Breast epithelium (tissue), 4 donors: ENCODE measurements at regions not wholly inside any gene's neighbourhood (a gene's known extent, or its start where the extent isn't known, plus 50 kb on each side); places are given as distances from the start of the nearest gene placed in this dataset.

Source experiments
- DNase-seq, 2 donors: peaks; one replicate each; pipeline ENCODE4 v3.0.0-alpha.2; 2019; ENCODE audit warnings: low spot score in 2 of 2
- H3K27ac ChIP-seq, 2 donors: fragments of 200-600 bp; sonication (generic) in 1 of 2; one replicate each; pipeline ENCODE4 v1.5.1; 2016 to 2019; ENCODE audit warnings: mild to moderate bottlenecking in 1 of 2
- H3K27me3 ChIP-seq, 2 donors: fragments of 200-600 bp; sonication (generic) in 1 of 2; one replicate each; pipeline versions ENCODE4 v1.5.1 to v1.6.0; 2017 to 2019; ENCODE audit warnings: control low read depth in 1 of 2, mild to moderate bottlenecking in 1 of 2
- H3K36me3 ChIP-seq: fragments of 200-600 bp; one replicate; pipeline ENCODE4 v1.5.1; 2019
- H3K4me1 ChIP-seq, 2 donors: fragments of 200-600 bp; sonication (generic); one replicate each; pipeline ENCODE4 v1.5.1; 2016 to 2019; ENCODE audit warnings: control low read depth in 1 of 2
- H3K4me3 ChIP-seq, 3 donors: fragments of 200-600 bp; sonication (generic); 1 replicate in 2 of 3; 2 replicates in 1 of 3; pipeline ENCODE4 v1.5.1; 2016 to 2019; ENCODE audit warnings: mild to moderate bottlenecking in 3 of 3, moderate library complexity in 2 of 3
- H3K9me3 ChIP-seq, 2 donors: fragments of 200-600 bp; sonication (generic) in 1 of 2; one replicate each; pipeline ENCODE4 v1.5.1; 2016 to 2019; ENCODE audit warnings: control low read depth in 1 of 2
- POLR2A ChIP-seq: fragments of 450-650 bp; IDR thresholded peaks from one replicate; pipeline ENCODE4 v1.6.1; 2016; ENCODE audit warnings: antibody characterized with exemption, mild to moderate bottlenecking, moderate library complexity
- POLR2AphosphoS5 ChIP-seq, 3 donors: sonication (generic); formaldehyde crosslinking; IDR thresholded peaks; one replicate each; pipeline ENCODE4 v1.6.1; 2017; ENCODE audit warnings: antibody characterized with exemption in 3 of 3
- intact Hi-C: fragments of 100-400 bp; cut with DNase I; formaldehyde crosslinking; loops from one replicate; pipeline ENCODE4 v1.15.1; 2023; ENCODE audit warnings: low total_unique reads
- TF ChIP-seq, protein P1 (sequence below), 3 donors: fragments of 450-650 bp; IDR thresholded peaks; one replicate each; pipeline ENCODE4 v1.5.1; 2016 to 2017; ENCODE audit warnings: antibody characterized with exemption in 3 of 3, mild to moderate bottlenecking in 3 of 3, moderate library complexity in 3 of 3

- TF ChIP-seq POLR2A (no peak), POLR2AphosphoS5 (IDR thresholded peaks at IDR 0.05) (no peak)
- TF ChIP-seq, protein P1, sequence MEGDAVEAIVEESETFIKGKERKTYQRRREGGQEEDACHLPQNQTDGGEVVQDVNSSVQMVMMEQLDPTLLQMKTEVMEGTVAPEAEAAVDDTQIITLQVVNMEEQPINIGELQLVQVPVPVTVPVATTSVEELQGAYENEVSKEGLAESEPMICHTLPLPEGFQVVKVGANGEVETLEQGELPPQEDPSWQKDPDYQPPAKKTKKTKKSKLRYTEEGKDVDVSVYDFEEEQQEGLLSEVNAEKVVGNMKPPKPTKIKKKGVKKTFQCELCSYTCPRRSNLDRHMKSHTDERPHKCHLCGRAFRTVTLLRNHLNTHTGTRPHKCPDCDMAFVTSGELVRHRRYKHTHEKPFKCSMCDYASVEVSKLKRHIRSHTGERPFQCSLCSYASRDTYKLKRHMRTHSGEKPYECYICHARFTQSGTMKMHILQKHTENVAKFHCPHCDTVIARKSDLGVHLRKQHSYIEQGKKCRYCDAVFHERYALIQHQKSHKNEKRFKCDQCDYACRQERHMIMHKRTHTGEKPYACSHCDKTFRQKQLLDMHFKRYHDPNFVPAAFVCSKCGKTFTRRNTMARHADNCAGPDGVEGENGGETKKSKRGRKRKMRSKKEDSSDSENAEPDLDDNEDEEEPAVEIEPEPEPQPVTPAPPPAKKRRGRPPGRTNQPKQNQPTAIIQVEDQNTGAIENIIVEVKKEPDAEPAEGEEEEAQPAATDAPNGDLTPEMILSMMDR (IDR thresholded peaks at IDR 0.05): no peak
Observed at GRCh38 chr11:90775567-90776165, 552.8 kb upstream of the CHORDC1 start.

GRCh38 chr11:90774727-90775566 lies 552.1 kb upstream of the CHORDC1 start:
- no peak for DNase-seq
- no peaks in the 10 kb centered on the region for H3K27me3 ChIP-seq
- TF ChIP-seq POLR2A (no peak), POLR2AphosphoS5 (IDR thresholded peaks at IDR 0.05) (no peak)
- TF ChIP-seq, protein P1 (IDR thresholded peaks at IDR 0.05): no peak
- intact Hi-C loops: no loop called here
- H3K4me1 ChIP-seq: no peaks in the 10 kb centered on the region
- H3K4me3 ChIP-seq: no peak overlapping the region
- H3K27ac ChIP-seq: no peak overlapping the region
- peaks cover 4 to 14% of the 10 kb centered on the region in 2 donors for H3K9me3 ChIP-seq
- H3K36me3 ChIP-seq: no peaks in the 10 kb centered on the region

More at GRCh38 chr11:90775567-90776165, 552.8 kb upstream of the CHORDC1 start:
- H3K27ac ChIP-seq: no peak overlapping the region
- H3K4me1 ChIP-seq: no peaks in the 10 kb centered on the region
- H3K4me3 ChIP-seq: no peak overlapping the region
- DNase-seq: no peak
- peaks cover 4 to 14% of the 10 kb centered on the region in 2 donors for H3K9me3 ChIP-seq
- H3K36me3 ChIP-seq: no peaks in the 10 kb centered on the region
- no peaks in the 10 kb centered on the region for H3K27me3 ChIP-seq
- intact Hi-C loops: no loop called here

DNA sequence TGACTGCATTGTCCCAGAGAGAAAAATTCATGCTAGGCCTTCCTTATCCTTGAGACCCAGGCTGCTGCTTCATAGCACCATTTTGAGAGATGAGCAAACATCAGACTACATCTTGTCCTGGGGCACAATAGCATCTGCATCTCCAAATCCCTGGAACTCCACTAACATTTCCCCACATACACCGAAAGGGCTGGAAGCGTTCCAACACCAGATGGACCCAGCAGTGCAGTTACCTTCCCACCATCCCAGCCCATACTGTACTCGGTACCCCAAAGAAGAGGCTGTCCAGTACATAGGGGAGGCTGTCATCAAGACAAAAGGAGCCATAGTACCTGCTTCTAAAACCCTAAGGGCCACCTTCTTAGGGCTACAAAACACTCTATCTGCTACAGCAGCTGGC lies 547.2 kb upstream of the CHORDC1 start:
- TF ChIP-seq POLR2A: no peak
- TF ChIP-seq, protein P1 (IDR thresholded peaks at IDR 0.05): no peak
- TF ChIP-seq POLR2AphosphoS5 (IDR thresholded peaks at IDR 0.05): no peak
- no peak overlapping the region for H3K27ac ChIP-seq
- H3K27me3 ChIP-seq: no peaks in the 10 kb centered on the region
- no peaks in the 10 kb centered on the region for H3K4me1 ChIP-seq
- intact Hi-C loops: no loop called here
- H3K9me3 ChIP-seq: peaks cover 2 to 10% of the 10 kb centered on the region in 2 donors
- H3K36me3 ChIP-seq: no peaks in the 10 kb centered on the region
- H3K4me3 ChIP-seq: no peak overlapping the region
- DNase-seq: no peak

DNA sequence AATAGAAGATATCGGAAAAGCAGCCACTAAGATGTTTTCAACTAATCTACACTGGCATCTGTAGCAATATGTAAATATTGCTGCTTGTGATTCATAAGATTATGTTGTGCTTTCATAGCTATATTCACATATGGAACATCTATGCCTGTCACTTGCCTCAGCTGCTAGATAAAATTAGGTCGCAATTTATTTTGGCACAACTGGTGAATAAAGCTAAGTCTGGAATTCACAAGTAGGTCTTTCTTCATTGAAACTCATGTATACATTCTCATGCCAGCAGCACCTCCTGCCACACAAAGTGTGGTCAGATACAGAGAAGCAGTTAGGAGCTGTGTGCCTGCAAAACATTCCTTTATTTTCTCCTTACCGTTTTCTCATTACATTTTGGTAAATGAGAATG lies 543.3 kb upstream of the CHORDC1 start:
- TF ChIP-seq, protein P1 (IDR thresholded peaks at IDR 0.05): no peak
- TF ChIP-seq POLR2AphosphoS5 (IDR thresholded peaks at IDR 0.05) (no peak), POLR2A (no peak)
- no peak overlapping the region for H3K4me3 ChIP-seq

DNA sequence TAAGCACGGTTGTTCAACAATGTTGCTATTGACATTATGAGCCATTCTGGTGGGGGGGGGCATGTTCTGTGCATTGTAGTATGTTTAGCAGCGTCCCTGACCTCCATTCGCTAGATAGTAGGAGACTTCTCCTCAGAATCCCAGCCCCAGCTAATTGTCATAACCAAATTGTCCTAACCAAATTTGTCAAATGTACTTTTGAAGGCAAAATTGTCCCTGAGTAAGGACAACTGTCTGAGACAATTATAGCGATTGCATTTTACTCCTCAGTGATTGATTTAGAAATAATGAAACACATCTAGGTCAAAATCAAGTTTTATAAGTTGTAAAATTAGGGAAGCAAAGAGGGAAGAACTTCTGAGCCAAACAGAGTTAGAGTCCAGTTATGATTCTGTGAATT lies 541.8 kb upstream of the CHORDC1 start:
- TF ChIP-seq POLR2AphosphoS5 (IDR thresholded peaks at IDR 0.05) (no peak), POLR2A (no peak)
- TF ChIP-seq, protein P1 (IDR thresholded peaks at IDR 0.05): no peak
- no peaks in the 10 kb centered on the region for H3K4me1 ChIP-seq
- H3K36me3 ChIP-seq: no peaks in the 10 kb centered on the region
- H3K9me3 ChIP-seq: no peaks in the 10 kb centered on the region
- no peaks in the 10 kb centered on the region for H3K27me3 ChIP-seq
- no peak for DNase-seq
- H3K4me3 ChIP-seq: no peak overlapping the region
- no peak overlapping the region for H3K27ac ChIP-seq
- intact Hi-C loops: no loop called here

More for the DNA sequence above, 543.3 kb upstream of the CHORDC1 start:
- Histone ChIP-seq H3K9me3 (no peaks in the 10 kb centered on the region), H3K27ac (no peak overlapping the region), H3K4me1 (no peaks in the 10 kb centered on the region), H3K36me3 (no peaks in the 10 kb centered on the region), H3K27me3 (no peaks in the 10 kb centered on the region)
- no peak for DNase-seq
- intact Hi-C loops: no loop called here
